Sigmoid colon (tissue), 4 donors: ENCODE measurements at regions not wholly inside any gene's neighbourhood (a gene's known extent, or its start where the extent isn't known, plus 50 kb on each side); places are given as distances from the start of the nearest gene placed in this dataset.
"Not testable (repeated sequence)": the region's sequence is repeated elsewhere in the genome, so short reads cannot be mapped to it uniquely, and the experiment has no call there.

ENCODE experiments used
- POLR2A ChIP-seq, 2 donors: fragments of 450-650 bp; IDR thresholded peaks; one replicate each; pipeline ENCODE4 v1.6.1; 2016; ENCODE audit warnings: antibody characterized with exemption in 2 of 2, mild to moderate bottlenecking in 2 of 2, moderate library complexity in 2 of 2
- POLR2AphosphoS5 ChIP-seq, 4 donors: sonication (generic); formaldehyde crosslinking; IDR thresholded peaks; one replicate each; pipeline ENCODE4 v1.6.1; 2017; ENCODE audit warnings: antibody characterized with exemption in 4 of 4
- TF ChIP-seq, protein P1 (sequence below), 4 experiments: fragments of 450-650 bp in 3 of 4; fragments of 200-600 bp in 1 of 4; IDR thresholded peaks; one replicate each; pipeline ENCODE4 v1.5.1; 2016 to 2019; ENCODE audit warnings: antibody characterized with exemption in 4 of 4, mild to moderate bottlenecking in 3 of 4, moderate library complexity in 2 of 4

- TF ChIP-seq, protein P1, sequence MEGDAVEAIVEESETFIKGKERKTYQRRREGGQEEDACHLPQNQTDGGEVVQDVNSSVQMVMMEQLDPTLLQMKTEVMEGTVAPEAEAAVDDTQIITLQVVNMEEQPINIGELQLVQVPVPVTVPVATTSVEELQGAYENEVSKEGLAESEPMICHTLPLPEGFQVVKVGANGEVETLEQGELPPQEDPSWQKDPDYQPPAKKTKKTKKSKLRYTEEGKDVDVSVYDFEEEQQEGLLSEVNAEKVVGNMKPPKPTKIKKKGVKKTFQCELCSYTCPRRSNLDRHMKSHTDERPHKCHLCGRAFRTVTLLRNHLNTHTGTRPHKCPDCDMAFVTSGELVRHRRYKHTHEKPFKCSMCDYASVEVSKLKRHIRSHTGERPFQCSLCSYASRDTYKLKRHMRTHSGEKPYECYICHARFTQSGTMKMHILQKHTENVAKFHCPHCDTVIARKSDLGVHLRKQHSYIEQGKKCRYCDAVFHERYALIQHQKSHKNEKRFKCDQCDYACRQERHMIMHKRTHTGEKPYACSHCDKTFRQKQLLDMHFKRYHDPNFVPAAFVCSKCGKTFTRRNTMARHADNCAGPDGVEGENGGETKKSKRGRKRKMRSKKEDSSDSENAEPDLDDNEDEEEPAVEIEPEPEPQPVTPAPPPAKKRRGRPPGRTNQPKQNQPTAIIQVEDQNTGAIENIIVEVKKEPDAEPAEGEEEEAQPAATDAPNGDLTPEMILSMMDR (IDR thresholded peaks at IDR 0.05), result not testable (repeated sequence)
- not testable (repeated sequence) for TF ChIP-seq POLR2A, POLR2AphosphoS5 (IDR thresholded peaks at IDR 0.05)
Measured at GRCh38 chr2:187636731-187637391, 82.6 kb upstream of the TFPI start.
